Memory B cell (primary cell): ENCODE measurements at regions not wholly inside any gene's neighbourhood (a gene's known extent, or its start where the extent isn't known, plus 50 kb on each side); places are given as distances from the start of the nearest gene placed in this dataset.
A peak's percentile ranks its signal among the peaks of the same experiment; 100 is the strongest.

Source experiments
- ATAC-seq: fragments of 150-1000 bp; cut with Tn5 transposase; 2 replicates; pipeline ENCODE4 v1.10.0; 2021; ENCODE audit warnings: low read depth, mild to moderate bottlenecking, moderate library complexity
- DNase-seq, 2 donors: peaks; one replicate each; pipeline ENCODE4 v3.0.0; 2022; ENCODE audit warnings: low spot score in 2 of 2
- H3K27ac Mint-ChIP-seq: one replicate; pipeline ENCODE4 v1.8.0; 2022; ENCODE audit warnings: mild to moderate bottlenecking, moderate library complexity, mixed read lengths
- H3K27me3 Mint-ChIP-seq: one replicate; pipeline ENCODE4 v1.8.0; 2022; ENCODE audit warnings: mixed read lengths
- H3K36me3 Mint-ChIP-seq: one replicate; pipeline ENCODE4 v1.8.0; 2022; ENCODE audit warnings: mild to moderate bottlenecking, mixed read lengths
- H3K4me1 Mint-ChIP-seq: one replicate; pipeline ENCODE4 v1.8.0; 2022; ENCODE audit warnings: mixed read lengths
- H3K4me3 Mint-ChIP-seq: one replicate; pipeline ENCODE4 v1.8.0; 2022; ENCODE audit warnings: mild to moderate bottlenecking, moderate library complexity, mixed read lengths
- H3K9me3 Mint-ChIP-seq: one replicate; pipeline ENCODE4 v1.8.0; 2022; ENCODE audit warnings: mixed read lengths

GRCh38 chr20:59412181-59412580 lies 111.8 kb downstream of the EDN3 start:
- ATAC-seq, result no peak
- Mint-ChIP-seq H3K27me3 (peaks cover 14% of the 10 kb centered on the region), H3K4me3 (no peak overlapping the region), H3K36me3 (no peaks in the 10 kb centered on the region), H3K4me1 (no peaks in the 10 kb centered on the region), H3K27ac (no peak overlapping the region), H3K9me3 (no peaks in the 10 kb centered on the region)
- no peak for DNase-seq

DNA sequence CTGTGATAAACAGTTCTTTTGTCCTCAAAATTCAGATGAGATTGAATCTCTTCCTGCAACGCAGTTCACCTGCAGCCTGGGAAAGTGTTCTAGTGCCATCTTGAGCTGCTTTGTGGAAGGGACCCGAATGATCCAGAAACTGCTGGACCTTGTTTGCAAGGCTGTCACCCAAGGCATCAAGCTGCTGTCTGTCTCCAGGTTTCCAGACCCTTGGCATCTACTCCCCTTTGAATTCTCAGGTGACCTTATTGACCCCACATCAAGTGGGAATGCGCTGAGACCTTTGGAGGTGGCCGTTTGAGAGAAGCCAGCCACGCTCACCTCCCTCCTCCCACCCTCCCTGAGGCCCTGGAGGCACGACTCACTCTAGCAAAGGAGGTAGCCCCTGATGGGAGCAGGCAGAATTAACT lies 112.5 kb downstream of the EDN3 start:
- Mint-ChIP-seq H3K9me3 (no peaks in the 10 kb centered on the region), H3K4me1 (no peaks in the 10 kb centered on the region), H3K36me3 (no peaks in the 10 kb centered on the region), H3K4me3 (no peak overlapping the region), H3K27me3 (peaks cover 16% of the 10 kb centered on the region), H3K27ac (no peak overlapping the region)
- no peak for DNase-seq
- ATAC-seq, result no peak

DNA sequence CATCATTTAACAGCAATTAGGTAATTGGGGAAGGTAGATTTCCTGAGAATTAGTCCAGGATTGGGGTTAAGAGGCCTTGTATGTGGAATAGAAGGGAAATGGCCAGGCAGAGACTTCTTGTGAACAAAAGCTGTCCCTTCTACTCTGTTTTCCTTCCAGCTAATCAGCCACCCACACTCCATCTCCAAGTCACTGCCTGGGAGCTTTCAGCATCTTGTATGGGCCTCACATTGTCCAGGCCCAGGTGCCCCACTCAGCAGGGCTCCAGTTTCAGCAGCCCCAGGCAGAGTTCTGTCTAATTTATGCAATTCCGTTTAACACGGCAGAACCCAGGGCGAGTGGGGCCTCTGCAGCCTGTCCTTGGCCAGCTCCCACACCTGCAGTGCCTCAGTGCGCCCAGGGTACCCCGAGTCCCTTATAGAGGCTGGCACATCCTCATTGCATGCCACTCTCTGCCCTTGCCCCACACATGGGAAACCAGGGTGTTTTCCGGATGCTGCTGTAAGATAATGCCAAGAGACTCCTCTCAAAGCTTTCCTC lies 113.0 kb downstream of the EDN3 start:
- H3K27me3 Mint-ChIP-seq, result peaks cover 16% of the 10 kb centered on the region
- H3K36me3 Mint-ChIP-seq, result no peaks in the 10 kb centered on the region
- ATAC-seq (no peak), DNase-seq (no peak)
- no peaks in the 10 kb centered on the region for H3K9me3 Mint-ChIP-seq
- no peaks in the 10 kb centered on the region for H3K4me1 Mint-ChIP-seq
- no peak overlapping the region for H3K4me3 Mint-ChIP-seq
- no peak overlapping the region for H3K27ac Mint-ChIP-seq

- peaks cover 11% of the 10 kb centered on the region for H3K27me3 Mint-ChIP-seq
- ATAC-seq (no peak), DNase-seq (no peak)
- H3K4me1 Mint-ChIP-seq, result no peaks in the 10 kb centered on the region
- H3K9me3 Mint-ChIP-seq, result no peaks in the 10 kb centered on the region
- H3K27ac Mint-ChIP-seq, result no peak overlapping the region
- H3K36me3 Mint-ChIP-seq, result no peaks in the 10 kb centered on the region
- no peak overlapping the region for H3K4me3 Mint-ChIP-seq
Observed at GRCh38 chr20:59414936-59415623, 114.7 kb downstream of the EDN3 start.

DNA sequence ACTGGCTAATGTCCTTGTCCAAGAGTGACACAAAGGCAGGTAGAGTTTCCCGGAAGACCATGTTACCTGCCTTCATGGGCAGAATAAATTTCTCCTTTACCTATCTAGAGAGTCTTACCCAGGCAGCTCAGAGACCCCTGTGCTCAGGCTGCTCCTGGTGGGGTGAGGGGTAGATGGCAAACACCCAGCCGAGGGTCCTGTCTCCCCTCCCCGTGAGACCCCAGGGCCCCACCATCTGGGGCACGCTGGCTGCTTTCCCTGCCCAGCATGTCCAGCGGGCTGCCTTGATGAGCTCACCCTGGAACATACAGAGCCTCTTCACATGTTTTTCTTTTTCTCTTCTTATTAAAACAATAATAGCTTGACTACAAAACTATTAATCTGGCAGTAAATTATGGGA lies 116.5 kb downstream of the EDN3 start:
- Mint-ChIP-seq H3K4me3 (no peak overlapping the region), H3K27ac (no peak overlapping the region), H3K4me1 (no peaks in the 10 kb centered on the region), H3K36me3 (no peaks in the 10 kb centered on the region), H3K27me3 (peaks cover 12% of the 10 kb centered on the region), H3K9me3 (no peaks in the 10 kb centered on the region)
- ATAC-seq, result no peak
- DNase-seq, result no peak

DNA sequence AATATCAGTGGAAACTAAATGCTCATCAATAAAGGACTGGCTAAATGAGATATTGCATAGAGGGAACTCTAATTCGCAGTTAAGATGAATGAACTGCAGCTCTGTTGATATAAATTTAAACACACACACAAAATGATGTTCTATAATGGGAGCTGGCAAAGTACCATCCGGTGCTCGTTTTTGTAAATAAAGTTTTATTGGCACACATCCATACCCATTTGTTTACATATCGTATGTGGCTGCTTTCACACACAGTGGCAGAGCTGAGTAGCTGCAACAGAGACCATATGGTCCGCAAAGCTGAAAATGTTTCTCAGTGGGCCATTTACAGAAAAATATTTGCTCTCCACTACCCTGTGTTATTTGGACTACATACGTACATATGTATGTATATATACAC lies 120.7 kb downstream of the EDN3 start:
- no peak overlapping the region for H3K27ac Mint-ChIP-seq
- no peak for DNase-seq
- no peaks in the 10 kb centered on the region for H3K4me1 Mint-ChIP-seq
- no peaks in the 10 kb centered on the region for H3K9me3 Mint-ChIP-seq
- H3K4me3 Mint-ChIP-seq, result no peak overlapping the region
- H3K36me3 Mint-ChIP-seq, result no peaks in the 10 kb centered on the region
- peaks cover 11% of the 10 kb centered on the region for H3K27me3 Mint-ChIP-seq
- ATAC-seq, result no peak

DNA sequence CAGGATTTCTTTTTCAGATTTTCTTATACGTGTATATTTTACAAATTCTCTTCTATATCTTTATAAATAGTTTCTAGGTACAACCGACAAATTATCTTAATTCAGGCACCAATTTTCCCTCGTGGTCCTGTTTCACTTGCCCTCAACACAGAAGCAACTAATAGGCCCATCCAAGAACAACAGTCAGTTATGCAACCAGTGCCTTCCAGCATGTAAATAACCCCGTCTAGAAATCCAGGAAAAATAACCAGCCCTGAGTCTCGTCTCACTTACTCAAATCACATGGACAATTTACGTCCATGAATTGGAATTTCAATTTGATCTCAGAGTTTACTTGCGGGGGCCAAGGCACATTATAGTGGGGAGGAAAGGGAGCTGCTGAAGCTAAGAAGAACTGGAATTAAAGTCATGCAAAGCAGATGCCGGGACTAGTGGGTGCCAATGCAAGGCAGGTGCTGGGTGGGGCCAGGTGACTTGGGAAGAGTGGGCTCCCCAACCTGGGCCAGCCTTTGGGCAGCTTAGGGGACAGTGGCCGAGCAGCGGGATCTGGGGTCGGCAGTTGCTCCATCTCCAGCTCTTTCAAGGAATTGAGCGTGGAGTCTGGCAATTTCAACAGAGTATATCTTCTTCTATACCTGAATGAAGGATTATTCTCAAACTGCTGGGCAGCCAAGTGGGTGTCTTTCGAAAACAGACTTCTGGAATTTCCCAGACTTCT lies 121.7 kb downstream of the EDN3 start:
- Mint-ChIP-seq H3K27ac (no peak overlapping the region), H3K9me3 (no peaks in the 10 kb centered on the region), H3K4me1 (no peaks in the 10 kb centered on the region), H3K36me3 (no peaks in the 10 kb centered on the region), H3K4me3 (no peak overlapping the region), H3K27me3 (peaks cover 9% of the 10 kb centered on the region)
- ATAC-seq, result no peak
- no peak for DNase-seq

DNA sequence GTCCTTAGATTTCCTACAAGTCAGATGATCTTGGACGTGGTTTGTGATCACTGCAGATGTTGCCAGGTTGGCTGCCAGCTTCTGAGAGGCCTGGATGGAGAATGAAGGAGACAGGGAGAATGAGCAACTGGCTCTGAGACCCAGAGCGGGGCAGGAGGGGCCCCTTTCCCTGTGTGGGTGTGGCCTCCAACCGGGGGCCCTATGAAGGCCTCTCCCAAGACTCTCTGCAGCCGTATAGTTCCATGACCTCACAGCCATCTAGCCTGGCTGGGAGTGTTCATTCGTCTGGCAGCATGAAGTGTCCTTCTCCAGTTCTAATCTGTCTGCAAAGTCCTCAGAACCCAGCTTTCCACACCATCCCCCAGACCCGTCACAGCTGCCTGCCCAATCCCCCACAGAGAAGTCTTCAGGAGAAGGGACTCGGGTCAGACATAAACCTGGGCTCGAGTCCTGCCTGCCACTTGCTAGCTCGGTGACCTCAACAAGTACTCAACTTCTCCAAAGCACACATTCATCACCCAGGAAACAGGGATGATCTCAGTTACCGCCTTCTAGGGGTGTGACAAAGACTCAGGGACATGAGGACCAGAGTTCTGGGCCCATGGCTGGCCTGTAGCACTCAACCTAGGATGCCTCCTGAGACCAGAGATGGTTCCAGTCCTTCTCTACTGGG lies 122.6 kb downstream of the EDN3 start:
- DNase-seq, result no peak
- no peak overlapping the region for H3K27ac Mint-ChIP-seq
- H3K36me3 Mint-ChIP-seq, result no peaks in the 10 kb centered on the region
- no peak for ATAC-seq
- no peak overlapping the region for H3K4me3 Mint-ChIP-seq
- H3K9me3 Mint-ChIP-seq, result peaks cover 2% of the 10 kb centered on the region
- no peaks in the 10 kb centered on the region for H3K4me1 Mint-ChIP-seq
- peaks cover 6% of the 10 kb centered on the region for H3K27me3 Mint-ChIP-seq

- DNase-seq, result no peak
- peaks cover 9% of the 10 kb centered on the region for H3K4me1 Mint-ChIP-seq
- no peak for ATAC-seq
Observed at GRCh38 chr20:59424976-59425375, 124.6 kb downstream of the EDN3 start.

GRCh38 chr20:59425572-59425971 lies 125.2 kb downstream of the EDN3 start:
- Mint-ChIP-seq H3K36me3 (no peaks in the 10 kb centered on the region), H3K4me3 (no peak overlapping the region), H3K9me3 (peaks cover 5% of the 10 kb centered on the region), H3K27ac (no peak overlapping the region), H3K4me1 (peaks cover 9% of the 10 kb centered on the region), H3K27me3 (peaks cover 5% of the 10 kb centered on the region)
- DNase-seq, result no peak
- no peak for ATAC-seq

More at GRCh38 chr20:59424976-59425375, 124.6 kb downstream of the EDN3 start:
- H3K9me3 Mint-ChIP-seq, result peaks cover 5% of the 10 kb centered on the region
- no peaks in the 10 kb centered on the region for H3K36me3 Mint-ChIP-seq
- H3K27me3 Mint-ChIP-seq, result peaks cover 8% of the 10 kb centered on the region
- H3K4me3 Mint-ChIP-seq, result no peak overlapping the region
- H3K27ac Mint-ChIP-seq, result no peak overlapping the region

DNA sequence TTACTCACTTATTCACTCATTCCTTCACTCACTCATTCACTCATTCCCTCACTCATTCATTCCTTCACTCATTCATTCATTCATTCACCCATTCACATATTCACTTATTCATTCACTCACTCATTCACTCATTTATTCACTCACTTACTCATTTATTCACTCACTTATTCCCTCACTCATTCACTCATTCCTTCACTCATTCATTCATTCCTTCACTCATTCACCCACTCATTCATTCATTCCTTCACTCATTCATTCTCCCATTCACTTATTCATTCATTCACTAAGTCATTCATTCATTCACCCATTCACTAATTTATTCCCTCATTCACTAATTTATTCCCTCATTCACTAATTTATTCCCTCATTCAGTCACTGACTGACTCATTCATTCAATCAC lies 127.6 kb downstream of the EDN3 start:
- Mint-ChIP-seq H3K27ac (no peak overlapping the region), H3K27me3 (peaks cover 5% of the 10 kb centered on the region), H3K4me3 (no peak overlapping the region), H3K36me3 (no peaks in the 10 kb centered on the region), H3K4me1 (peaks cover 9% of the 10 kb centered on the region), H3K9me3 (peaks cover 5% of the 10 kb centered on the region)
- no peak for ATAC-seq
- DNase-seq, result no peak

GRCh38 chr20:59428441-59429205 lies 128.2 kb downstream of the EDN3 start:
- Mint-ChIP-seq H3K36me3 (no peaks in the 10 kb centered on the region), H3K4me1 (peaks cover 9% of the 10 kb centered on the region), H3K27ac (no peak overlapping the region), H3K9me3 (peaks cover 5% of the 10 kb centered on the region), H3K27me3 (peaks cover 6% of the 10 kb centered on the region), H3K4me3 (peak overlapping the region; percentile 57)
- DNase-seq, result no peak
- no peak for ATAC-seq

DNA sequence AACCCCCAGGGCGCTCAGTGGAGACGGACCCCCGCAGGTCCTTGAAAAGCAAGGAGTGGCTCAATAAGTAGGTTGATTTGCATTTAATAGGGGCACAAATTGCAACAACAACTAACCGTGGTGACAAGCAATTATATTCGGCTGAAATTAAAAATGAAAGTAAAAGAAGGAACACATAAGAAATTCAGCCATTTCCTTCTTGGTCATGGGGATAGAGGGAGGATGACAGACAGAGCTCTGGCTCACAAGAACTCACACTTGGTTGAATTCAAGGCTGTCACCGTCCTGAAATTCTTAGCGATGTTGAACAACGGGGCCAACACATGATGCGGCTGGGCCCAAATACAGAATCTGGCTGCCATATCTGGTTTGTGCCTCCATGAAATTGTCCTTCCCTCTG lies 129.0 kb downstream of the EDN3 start:
- no peak overlapping the region for H3K27ac Mint-ChIP-seq
- H3K27me3 Mint-ChIP-seq, result peaks cover 5% of the 10 kb centered on the region
- H3K4me3 Mint-ChIP-seq, result peak overlapping the region; percentile 57
- peaks cover 5% of the 10 kb centered on the region for H3K9me3 Mint-ChIP-seq
- DNase-seq, result no peak
- ATAC-seq, result no peak
- no peaks in the 10 kb centered on the region for H3K36me3 Mint-ChIP-seq
- peaks cover 9% of the 10 kb centered on the region for H3K4me1 Mint-ChIP-seq

GRCh38 chr20:59431014-59431413 lies 130.6 kb downstream of the EDN3 start:
- Mint-ChIP-seq H3K27ac (no peak overlapping the region), H3K4me3 (no peak overlapping the region), H3K36me3 (no peaks in the 10 kb centered on the region), H3K9me3 (peaks cover 5% of the 10 kb centered on the region), H3K4me1 (peaks cover 9% of the 10 kb centered on the region), H3K27me3 (peaks cover 5% of the 10 kb centered on the region)
- no peak for ATAC-seq
- DNase-seq, result no peak
